NCI-H1436 (cell line): ENCODE measurements at regions not wholly inside any gene's neighbourhood (a gene's known extent, or its start where the extent isn't known, plus 50 kb on each side); places are given as distances from the start of the nearest gene placed in this dataset.
"Not testable (repeated sequence)": the region's sequence is repeated elsewhere in the genome, so short reads cannot be mapped to it uniquely, and the experiment has no call there.

Source experiments
- DNase-seq: peaks from one replicate; lab custom pipeline; 2025; lab: John Stamatoyannopoulos, UW

DNA sequence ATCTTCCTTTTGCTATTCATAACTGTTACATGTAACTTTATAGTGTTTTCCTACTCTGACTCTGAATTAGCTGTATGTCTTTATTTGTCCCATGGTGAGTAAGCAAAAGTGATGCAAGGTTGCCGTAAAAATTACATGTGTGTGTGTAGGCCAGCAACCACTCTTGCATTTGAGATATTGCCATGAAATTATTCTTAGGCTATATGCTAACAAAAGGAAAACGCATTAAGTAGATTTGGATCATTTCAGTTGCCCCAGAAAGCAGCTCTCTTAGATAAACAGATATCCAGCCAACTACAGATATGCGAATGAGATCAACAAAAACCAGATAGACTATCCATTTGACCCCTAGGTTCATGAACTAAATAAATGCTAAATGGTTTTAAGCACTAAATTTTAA is 73.6 kb downstream of the CYLC2 start:
- DNase-seq = no peak

DNA sequence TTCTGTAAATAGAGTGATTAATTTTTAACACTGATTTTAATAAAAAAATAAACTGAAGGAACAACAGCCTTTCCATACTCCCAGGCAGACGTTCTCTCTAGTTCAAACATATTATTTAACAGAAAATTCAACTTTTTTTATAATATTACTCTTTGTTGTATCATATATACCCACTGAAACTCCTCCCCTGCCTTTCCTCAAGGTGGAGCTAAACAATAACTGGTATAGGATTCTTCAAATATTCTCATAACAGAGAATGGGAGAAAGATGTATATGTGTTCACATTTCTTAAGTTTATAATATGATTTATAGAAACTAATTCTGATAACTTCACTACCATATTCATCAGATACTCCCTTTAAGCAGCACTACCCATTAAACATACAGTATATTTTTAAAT is 83.4 kb downstream of the CYLC2 start:
- DNase-seq = no peak

DNA sequence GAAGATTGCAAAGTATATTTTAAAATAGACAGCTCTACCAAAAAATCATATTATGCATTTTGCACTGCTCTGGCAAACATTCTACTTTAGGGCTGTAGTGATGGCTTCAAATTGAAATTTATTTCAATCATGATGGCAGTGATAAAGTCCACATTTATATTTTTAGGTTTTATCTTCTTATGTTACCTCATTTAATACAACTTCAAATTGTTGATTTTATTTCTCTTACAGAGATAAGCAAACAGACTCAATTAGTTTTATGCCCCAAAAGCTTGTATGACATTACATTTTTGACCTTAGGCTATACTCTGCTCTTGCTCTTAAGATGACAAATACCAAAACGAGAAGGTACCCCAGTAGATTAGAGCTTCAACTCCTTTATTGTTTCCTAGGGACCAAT is 87.4 kb downstream of the CYLC2 start:
- DNase-seq = no peak

DNA sequence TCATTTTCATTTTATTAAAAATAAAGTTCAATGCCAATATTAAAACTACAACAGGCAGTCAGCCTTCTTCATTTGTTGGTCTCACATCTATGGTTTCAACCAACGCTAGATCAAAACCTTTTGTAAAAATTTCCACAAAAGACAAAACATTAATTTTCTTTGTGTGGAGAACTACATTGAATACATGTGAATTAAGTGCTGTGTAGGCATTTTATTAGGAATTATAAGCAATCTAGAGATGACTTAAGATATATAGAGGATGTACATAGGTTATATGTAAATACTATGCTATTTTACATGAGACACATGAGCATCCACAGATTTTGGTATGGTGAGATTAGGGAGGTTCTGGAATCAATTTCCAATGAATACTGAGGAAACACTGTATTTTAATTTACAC is 94.2 kb downstream of the CYLC2 start:
- DNase-seq = no peak

DNA sequence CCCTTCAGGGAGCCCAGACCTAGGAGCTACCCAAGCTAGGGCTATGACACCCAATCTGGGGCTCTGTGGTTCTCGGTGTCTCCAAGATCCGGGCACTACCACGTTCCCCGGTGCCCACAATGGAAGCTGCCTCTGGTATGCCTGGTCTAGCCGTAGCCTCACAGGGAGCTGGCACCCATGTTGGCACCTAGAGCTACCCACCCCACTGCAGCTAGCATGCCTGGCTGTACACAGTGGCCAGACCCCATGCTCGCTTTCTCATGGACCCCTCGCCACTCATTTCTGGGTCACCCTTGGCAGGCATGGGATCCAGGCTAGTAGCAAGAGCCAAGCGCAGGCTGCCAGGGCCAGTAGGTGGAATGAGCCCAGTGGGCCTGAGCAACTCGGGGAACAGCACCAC is 109.0 kb downstream of the CYLC2 start:
- DNase-seq = no peak

DNA sequence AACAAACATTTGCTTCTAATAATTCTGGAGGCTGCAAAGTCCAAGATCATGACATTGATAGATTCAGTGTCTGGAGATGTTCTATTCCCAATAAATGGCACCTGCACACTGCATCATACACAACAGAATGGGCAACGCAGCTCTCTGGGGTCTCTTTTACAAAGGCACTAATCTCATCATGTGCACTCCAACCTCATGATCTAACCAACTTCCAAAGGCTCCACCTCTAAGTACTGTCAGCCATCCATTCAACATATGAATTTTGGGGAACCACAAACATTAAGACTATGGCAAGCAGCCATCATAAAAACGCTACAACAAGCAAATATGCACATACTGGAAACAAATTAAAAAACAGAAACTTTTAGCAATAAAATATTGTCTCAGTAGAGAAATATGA is 121.1 kb downstream of the CYLC2 start:
- no peak for DNase-seq

DNA sequence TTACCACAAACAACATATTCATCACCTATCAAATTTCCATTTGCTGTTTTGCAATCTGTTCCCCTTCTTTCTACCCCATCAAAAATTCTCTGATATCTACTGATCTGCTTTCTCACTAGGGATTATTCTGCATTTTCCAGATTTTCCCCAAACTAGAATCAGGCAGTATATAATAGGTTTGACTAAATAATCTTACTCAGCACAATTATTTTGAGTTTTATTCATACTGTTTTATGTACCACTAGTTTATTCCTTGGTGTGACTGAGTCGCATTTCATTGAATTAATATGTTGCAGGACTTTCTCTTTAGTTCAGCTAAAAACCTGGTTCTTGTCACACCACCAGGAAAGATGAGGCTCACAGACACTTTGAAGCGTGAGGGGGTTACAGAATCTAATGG is 131.4 kb downstream of the CYLC2 start:
- DNase-seq = no peak

DNA sequence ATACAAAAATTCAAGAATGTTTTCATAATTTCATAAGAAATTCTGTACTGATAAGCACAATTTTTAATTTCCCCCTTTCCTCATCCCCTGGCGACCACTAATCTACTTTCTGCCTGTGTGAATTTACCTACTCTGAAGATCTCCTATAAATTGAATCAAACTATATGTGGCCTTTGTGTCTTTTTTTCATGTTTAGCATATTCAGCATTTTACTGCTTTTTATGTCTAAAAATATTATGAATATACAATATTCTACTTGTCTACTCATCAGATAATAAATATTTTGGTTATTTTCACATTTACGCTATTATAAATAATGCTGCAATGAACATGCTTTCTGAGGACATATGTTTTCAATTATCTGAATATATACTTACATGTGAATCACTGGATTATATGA is 144.8 kb downstream of the CYLC2 start:
- no peak for DNase-seq

DNA sequence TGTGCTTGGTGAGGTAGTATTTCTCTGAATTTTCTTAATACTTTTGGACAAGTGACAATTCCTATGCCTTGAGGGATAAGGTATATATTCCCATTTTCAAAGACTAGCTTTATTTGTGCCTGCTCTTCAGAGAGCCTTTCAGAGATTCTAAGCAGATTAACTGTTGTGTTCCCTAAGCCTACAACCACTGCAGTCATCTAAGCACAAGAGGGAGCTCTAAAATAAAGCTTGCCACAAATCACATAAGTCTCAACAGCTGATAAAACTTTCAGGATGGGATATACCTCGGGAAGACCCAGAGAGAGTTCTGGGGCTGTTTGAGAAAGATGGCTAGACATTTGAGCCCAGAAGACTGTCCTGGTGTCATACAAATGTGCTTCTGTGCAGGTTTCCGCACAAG is 157.3 kb downstream of the CYLC2 start:
- DNase-seq = no peak

DNA sequence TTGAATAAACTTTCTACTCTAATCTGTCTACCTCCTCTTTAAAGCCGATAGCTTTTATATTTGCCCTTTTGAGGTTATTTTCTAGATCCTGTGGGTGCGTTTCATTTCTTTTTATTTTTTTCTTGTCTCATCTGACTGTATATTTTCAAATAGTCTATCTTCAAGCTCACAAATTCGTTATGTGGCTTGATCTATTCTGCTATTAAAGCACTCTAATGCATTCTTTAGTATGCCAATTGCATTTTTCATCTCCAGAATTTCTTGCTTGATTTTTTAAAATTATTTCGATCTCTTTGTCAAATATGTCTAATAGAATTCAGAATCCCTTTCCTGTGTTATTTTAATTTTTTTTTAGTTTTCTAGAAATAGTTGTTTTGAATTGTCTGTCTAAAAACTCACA is 172.4 kb downstream of the CYLC2 start:
- DNase-seq = no peak

DNA sequence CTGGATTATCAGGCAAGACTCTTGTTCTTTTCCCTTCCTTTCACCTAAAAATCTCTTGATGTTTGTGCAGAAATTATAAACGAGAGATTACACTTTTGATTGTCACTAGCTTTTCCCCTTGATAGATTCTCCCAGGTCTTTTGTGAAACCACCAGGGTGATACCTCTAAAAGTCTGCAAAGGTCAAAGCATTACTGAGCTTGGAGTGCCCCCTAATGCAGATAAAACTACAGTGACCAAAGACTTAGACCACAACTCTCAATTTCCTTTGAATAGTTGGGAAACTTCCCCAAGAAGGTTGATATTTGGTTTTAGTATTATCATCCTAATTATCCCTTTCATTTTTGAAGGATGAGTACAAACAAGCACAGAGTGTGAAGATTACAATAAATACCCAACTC is 173.1 kb downstream of the CYLC2 start:
- DNase-seq = no peak

DNA sequence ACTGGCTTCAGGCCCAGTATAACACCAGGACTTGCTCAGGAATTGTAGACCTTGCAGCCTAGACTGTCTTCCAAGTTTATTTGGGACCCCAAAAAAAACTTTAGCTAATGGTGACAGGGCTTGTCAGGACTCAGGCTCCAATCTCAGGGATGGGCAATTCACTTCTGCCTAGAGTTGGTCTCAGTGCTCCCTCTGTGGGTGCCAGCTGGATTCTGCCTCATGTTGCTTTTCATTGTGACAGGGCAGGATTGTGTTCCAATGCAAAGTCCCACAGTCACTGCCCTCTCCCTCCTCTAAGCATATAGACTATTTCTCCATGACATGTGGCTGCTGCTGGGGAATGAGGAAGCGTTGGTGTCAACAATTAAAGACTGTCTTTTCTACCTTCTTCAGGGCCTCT is 174.7 kb downstream of the CYLC2 start:
- DNase-seq = no peak

DNA sequence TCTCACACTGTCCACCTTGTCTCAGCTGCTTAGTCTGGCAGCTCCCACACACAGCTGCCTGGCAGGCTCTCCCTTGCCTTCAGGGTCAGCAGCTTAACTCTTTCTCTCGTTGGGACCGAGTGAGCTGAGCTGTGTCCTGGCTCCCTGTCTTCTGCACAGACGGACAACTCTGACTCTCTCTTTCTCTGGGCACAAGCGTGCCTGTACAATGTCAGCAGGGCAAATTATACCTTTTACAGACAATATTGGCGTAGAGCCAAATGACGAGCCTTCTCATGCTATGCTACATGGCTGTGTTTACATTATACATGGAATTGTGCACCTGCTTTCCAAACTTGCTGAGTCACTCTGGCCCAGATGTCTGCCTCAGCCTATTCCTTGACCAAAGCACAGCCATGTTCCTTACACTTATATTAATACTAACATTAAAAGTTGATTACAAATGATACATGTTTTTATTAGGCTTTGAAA is 188.6 kb downstream of the CYLC2 start:
- peak; percentile 28 for DNase-seq

DNA sequence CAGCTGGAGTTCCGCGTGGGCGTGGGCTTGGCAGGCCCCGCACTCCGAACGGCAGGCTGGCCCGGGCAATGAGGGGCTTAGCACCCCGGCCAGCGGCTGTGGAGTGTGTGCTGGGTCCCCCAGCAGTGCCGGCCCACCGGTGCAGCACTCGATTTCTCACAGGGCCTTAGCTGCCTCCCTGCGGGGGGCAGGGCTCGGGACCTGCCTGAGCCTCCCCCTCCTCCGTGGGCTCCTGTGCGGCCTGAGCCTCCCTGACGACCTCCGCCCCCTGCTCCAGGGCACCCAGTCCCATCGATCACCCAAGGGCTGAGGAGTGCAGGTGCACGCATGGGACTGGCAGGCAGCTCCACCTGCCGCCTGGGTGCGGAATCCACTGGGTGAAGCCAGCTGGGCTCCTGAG is 191.8 kb downstream of the CYLC2 start:
- no peak for DNase-seq

DNA sequence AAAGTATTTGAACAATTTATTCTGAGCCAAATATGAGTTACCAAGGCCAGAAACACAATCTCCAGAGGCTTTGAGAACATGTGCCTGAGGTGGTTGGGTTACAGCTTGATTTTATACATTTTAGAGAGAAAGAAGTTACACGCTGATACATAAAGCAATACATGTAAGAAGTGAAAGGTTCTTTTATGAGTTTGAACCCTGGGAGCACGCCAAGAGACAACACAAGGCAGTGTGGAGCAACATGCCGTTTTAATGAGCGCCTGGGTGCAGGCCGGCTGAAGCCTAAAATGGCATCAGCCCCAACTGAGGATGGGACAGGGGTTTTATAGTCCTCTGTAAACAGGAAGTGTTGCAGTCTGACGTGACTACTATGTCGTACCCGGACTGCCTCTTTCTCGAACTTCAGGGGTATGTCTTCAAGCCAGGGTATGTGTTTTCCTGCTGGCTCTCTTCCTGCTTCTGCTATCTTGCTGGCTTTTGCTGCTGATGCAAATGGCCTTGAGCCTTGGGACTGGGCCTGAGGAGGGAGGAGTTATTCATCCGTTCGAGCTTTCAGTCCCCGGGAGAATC is 193.7 kb downstream of the CYLC2 start:
- DNase-seq = no peak

DNA sequence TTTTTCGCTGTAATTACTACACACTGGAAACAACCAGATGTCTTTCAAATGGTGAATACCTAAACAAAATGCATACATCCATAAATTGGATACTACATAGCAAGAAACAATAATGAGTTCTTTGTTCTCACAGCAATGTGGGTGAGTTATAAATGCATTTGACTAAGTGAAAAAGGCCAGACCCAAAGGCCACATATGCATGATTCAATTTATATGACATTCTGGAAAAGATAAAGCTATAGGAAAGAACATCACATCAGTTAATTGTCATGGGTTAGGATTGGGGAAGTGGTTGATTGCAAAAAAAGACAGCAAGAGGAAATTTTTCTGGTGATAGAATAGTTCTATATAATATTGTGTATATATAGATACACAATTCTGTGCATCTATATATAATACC is 198.9 kb downstream of the CYLC2 start:
- DNase-seq = no peak

DNA sequence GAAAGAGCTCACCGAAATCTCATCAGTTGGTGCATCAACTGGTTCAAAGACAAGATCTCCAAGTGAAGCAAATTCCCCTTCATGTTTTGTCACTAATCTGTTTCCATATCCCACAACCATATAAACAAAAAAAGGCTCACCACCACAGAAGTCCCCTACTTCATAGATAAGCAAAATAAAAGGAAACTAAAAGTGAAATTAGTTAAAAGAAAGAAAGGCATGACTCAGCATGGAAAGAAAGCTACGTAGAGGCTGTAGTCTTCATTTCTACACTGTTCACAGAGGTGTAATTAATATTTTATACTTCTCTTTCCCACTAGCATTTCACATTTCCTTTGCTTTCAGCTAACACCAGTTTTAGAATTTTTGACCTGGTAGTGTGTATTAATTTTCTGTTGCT is 208.0 kb downstream of the CYLC2 start:
- no peak for DNase-seq

DNA sequence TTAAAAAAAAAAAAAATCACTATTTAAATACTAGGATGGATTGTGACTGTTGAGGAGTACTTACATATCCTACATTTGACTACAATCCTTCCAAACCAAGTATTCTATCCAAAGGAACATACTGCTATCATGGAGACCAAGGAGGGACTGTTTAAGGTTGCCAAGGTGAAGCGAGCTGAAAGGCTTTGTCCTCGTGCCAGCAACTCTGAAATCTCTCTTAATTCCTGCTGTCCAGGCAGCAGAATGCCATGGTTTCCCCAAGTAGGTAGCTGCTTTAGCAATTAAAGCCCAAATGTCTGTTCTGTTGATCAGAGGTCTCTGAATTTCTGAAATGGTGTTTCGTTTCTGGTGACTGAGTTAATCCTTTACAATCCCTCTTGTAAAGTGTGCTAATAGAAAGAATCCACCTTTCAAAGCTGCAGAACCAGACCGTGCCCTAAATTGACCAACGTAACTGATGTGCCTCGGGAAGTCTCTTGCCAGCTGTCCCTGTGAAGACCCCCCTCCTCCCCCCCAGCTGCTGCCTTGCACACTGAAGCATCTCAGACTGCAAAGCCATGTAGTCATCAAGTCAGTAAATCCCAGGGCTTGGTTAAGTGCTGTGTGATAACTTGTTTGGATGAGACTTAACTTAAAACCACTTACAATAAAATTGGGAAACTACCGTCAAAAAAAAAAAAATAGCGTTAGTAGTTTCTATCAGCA is 210.9 kb downstream of the CYLC2 start:
- DNase-seq = not testable (repeated sequence)

DNA sequence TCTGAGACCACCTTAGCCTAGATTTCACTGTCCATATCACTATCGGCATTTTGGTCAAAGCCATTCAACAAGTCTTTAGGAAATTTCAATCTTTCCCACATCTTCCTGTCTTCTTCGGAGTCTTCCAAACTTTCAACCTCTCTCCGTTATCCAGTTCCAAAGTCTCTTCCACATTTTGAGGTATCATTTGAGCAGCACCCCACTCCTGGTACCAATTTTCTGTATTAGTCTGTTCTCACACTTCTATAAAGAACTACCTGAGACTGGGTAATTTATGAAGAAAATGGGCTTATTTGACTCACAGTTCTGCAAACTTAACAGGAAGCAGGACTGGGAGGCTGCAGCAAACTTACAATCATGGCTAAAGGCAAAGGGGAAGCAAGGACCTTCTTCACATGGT is 215.5 kb downstream of the CYLC2 start:
- DNase-seq = no peak

DNA sequence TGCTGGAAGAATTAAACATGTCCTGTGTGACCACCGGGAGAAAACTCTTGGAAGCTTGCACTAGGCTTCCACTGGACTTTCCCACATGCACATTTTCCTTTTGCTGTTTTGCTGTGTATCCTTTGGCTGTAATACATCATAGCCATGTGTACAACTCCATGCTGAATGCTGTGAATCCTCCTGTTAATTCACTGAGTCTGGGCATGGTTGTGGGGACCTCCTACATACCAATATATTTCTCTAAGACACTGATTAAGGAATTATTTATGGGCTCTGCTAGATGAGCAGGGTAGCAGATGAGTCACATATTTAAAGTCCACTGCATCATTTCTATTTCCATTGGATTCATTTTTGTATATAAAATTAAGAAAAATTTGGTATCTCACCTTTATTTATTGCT is 220.1 kb downstream of the CYLC2 start:
- no peak for DNase-seq

DNA sequence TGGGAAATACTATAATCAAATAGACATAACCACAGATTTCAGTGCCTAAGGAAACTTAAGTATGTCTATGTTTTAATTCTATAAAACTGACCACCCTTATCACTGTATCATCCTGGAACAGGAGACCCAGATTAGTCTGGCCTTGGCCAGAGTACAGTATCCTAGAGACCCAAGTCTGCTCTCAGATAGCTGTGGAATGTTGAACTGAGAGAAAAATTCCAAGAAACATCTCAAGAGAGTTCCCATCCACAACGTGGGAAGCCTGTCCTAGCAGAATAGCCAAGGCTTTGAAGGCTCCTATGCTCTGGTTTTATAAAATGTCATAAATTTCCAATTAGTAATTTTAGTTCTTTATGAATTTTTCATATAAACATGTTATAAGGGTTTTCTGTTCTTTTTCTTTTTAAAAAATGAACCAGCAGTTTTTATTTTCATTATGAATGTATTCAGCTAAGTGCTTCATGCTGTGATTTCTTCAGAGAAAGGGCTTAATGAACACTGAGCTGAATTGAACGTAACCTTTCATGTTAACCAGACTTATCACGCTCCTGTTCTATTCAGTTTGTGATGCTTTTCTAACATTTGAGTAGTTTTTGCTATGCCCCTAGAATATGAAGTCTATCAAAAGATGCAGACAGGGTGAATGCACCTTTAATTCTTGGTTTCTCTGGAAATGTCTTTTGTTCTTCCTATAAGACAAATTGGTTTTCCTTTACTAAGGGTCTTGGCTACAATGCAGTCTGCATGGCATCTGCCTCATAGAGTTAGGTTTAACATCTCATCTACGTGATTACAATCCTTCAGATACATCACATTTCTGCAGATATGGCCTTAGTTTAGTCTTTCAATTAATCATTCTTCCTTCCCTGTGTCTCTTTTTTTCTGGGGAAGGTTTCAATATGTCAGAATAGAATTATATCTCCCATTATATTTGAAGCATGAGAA is 230.8 kb downstream of the CYLC2 start:
- DNase-seq = no peak

DNA sequence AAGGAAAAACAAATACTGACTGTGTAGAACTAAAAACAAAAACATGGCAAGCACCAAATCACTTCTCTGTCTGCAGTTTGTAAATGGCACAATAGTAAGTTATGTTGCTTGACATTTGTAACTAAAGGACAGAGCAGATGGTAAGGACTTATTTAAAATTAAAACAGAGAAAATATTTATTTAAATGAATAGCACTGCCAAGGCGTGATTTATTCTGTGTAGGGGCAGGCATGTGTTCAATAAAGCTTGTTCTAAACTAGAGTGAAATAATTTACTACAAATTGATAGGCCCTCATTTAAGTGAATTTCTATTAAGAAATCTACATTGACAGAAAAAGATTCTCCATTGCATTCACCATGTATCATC is 231.5 kb downstream of the CYLC2 start:
- DNase-seq = no peak

DNA sequence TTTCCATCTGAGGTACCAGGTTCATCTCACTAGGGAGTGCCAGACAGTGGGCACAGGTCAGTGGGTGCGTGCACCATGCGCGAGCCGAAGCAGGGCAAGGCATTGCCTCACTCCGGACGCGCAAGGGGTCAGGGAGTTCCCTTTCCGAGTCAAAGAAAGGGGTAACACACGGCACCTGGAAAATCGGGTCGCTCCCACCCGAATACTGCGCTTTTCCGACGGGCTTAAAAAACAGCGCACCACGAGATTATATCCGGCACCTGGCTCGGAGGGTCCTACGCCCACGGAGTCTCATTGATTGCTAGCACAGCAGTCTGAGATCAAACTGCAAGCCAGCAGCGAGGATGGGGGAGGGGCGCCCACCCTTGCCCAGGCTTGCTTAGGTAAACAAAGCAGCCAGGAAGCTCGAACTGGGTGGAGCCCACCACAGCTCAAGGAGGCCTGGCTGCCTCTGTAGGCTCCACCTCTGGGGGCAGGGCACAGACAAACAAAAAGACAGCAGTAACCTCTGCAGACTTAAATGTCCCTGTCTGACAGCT is 242.5 kb downstream of the CYLC2 start:
- DNase-seq = not testable (repeated sequence)
